Neural progenitor cell (in vitro differentiated cells): ENCODE measurements at regions not wholly inside any gene's neighbourhood (a gene's known extent, or its start where the extent isn't known, plus 50 kb on each side); places are given as distances from the start of the nearest gene placed in this dataset.

Source experiments
- DNase-seq: peaks from one replicate; pipeline ENCODE4 v3.0.0-alpha.2; 2016; ENCODE audit warnings: low spot score
- H2AFZ ChIP-seq: fragments of 200-600 bp; sonication (generic); replicated peaks from 2 replicates; pipeline ENCODE4 v1.6.1; 2016; ENCODE audit warnings: antibody characterized with exemption
- H3F3A ChIP-seq: fragments of 200-600 bp; sonication (generic); 2 replicates; pipeline ENCODE4 v1.6.1; 2016; ENCODE audit warnings: antibody characterized with exemption, low read depth
- H3K27ac ChIP-seq: fragments of 200-600 bp; sonication (generic); 2 replicates; pipeline ENCODE4 v1.5.1; 2016; ENCODE audit warnings: mild to moderate bottlenecking
- H3K27me3 ChIP-seq: fragments of 200-600 bp; sonication (generic); 2 replicates; pipeline ENCODE4 v1.6.1; 2016; ENCODE audit warnings: mild to moderate bottlenecking, moderate library complexity
- H3K36me3 ChIP-seq: fragments of 200-600 bp; sonication (generic); 2 replicates; pipeline ENCODE4 v1.5.1; 2016
- H3K4me1 ChIP-seq: fragments of 200-600 bp; sonication (generic); 2 replicates; pipeline ENCODE4 v1.6.1; 2016; ENCODE audit warnings: mixed run types
- H3K4me2 ChIP-seq: fragments of 200-600 bp; sonication (generic); 2 replicates; pipeline ENCODE4 v1.6.1; 2016
- H3K4me3 ChIP-seq: fragments of 200-600 bp; sonication (generic); 2 replicates; pipeline ENCODE4 v1.5.1; 2016
- H3K79me2 ChIP-seq: fragments of 200-600 bp; sonication (generic); 2 replicates; pipeline ENCODE4 v1.6.1; 2016; ENCODE audit warnings: low read depth
- H3K9ac ChIP-seq: fragments of 200-600 bp; sonication (generic); 2 replicates; pipeline ENCODE4 v1.6.1; 2016
- H3K9me3 ChIP-seq: fragments of 200-600 bp; sonication (generic); 2 replicates; pipeline ENCODE4 v1.5.1; 2016; ENCODE audit warnings: low read depth
- H4K20me1 ChIP-seq: fragments of 200-600 bp; sonication (generic); 2 replicates; pipeline ENCODE4 v1.6.1; 2016; ENCODE audit warnings: low read depth
- H3K27ac Mint-ChIP-seq: 3 replicates; pipeline ENCODE4 v1.8.0; 2021; ENCODE audit warnings: mixed read lengths
- H3K27me3 Mint-ChIP-seq: 2 replicates; pipeline ENCODE4 v1.8.0; 2022; ENCODE audit warnings: low read depth, mild to moderate bottlenecking, inconsistent platforms, moderate library complexity, mixed read lengths; ENCODE audit not compliant: insufficient read depth
- H3K36me3 Mint-ChIP-seq: 3 replicates; pipeline ENCODE4 v1.8.0; 2021; ENCODE audit warnings: mixed read lengths
- H3K4me1 Mint-ChIP-seq: 3 replicates; pipeline ENCODE4 v1.8.0; 2021; ENCODE audit warnings: mixed read lengths
- H3K4me3 Mint-ChIP-seq: 3 replicates; pipeline ENCODE4 v1.8.0; 2021; ENCODE audit warnings: mild to moderate bottlenecking, moderate library complexity, mixed read lengths
- H3K9me3 Mint-ChIP-seq: 3 replicates; pipeline ENCODE4 v1.8.0; 2020; ENCODE audit warnings: mixed read lengths
- EZH2 ChIP-seq: fragments of 200-600 bp; sonication (generic); IDR thresholded peaks from 2 replicates; pipeline ENCODE4 v1.6.1; 2017; ENCODE audit warnings: antibody characterized with exemption, mild to moderate bottlenecking, moderate library complexity
- EZH2phosphoT487 ChIP-seq: fragments of 200-600 bp; sonication (generic); IDR thresholded peaks from 2 replicates; pipeline ENCODE4 v1.6.1; 2017; ENCODE audit warnings: antibody characterized with exemption
- TF ChIP-seq, protein P1 (sequence below): fragments of 200-600 bp; sonication (generic); IDR thresholded peaks from 2 replicates; pipeline ENCODE4 v1.5.1; 2017; ENCODE audit warnings: antibody characterized with exemption, mild to moderate bottlenecking

DNA sequence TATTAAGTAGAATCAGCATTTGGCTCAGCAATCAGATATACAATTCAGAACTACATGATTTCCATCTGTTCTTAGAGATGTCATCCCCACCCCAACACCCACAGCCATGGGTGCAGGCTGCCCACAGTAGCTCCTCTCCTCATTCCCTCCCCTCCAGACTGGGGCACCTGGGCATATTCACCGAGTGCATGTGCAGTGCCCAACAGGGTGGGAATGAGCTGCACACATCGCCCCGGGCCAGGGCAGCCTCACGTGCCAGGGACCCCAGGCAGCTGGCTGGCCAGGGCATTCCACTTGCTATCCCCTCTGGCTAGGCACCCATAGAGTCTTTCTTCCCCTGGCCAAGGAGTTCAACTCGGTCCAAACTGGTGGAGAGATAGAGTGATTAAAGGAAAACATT, 461.9 kb upstream of the NUDT12 start:
- H3K27ac Mint-ChIP-seq, result no peak overlapping the region
- Histone ChIP-seq H3K4me3 (no peak overlapping the region), H3K27me3 (no peaks in the 10 kb centered on the region), H3F3A (no peaks in the 10 kb centered on the region), H3K9me3 (no peaks in the 10 kb centered on the region), H2AFZ (no peak overlapping the region), H3K4me1 (no peaks in the 10 kb centered on the region), H3K9ac (no peak overlapping the region), H3K36me3 (no peaks in the 10 kb centered on the region), H3K27ac (no peak overlapping the region), H4K20me1 (no peaks in the 10 kb centered on the region), H3K4me2 (no peak overlapping the region), H3K79me2 (no peaks in the 10 kb centered on the region)
- DNase-seq, result no peak
- H3K36me3 Mint-ChIP-seq, result no peaks in the 10 kb centered on the region
- H3K4me1 Mint-ChIP-seq, result no peaks in the 10 kb centered on the region
- TF ChIP-seq, protein P1, sequence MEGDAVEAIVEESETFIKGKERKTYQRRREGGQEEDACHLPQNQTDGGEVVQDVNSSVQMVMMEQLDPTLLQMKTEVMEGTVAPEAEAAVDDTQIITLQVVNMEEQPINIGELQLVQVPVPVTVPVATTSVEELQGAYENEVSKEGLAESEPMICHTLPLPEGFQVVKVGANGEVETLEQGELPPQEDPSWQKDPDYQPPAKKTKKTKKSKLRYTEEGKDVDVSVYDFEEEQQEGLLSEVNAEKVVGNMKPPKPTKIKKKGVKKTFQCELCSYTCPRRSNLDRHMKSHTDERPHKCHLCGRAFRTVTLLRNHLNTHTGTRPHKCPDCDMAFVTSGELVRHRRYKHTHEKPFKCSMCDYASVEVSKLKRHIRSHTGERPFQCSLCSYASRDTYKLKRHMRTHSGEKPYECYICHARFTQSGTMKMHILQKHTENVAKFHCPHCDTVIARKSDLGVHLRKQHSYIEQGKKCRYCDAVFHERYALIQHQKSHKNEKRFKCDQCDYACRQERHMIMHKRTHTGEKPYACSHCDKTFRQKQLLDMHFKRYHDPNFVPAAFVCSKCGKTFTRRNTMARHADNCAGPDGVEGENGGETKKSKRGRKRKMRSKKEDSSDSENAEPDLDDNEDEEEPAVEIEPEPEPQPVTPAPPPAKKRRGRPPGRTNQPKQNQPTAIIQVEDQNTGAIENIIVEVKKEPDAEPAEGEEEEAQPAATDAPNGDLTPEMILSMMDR, result no peak
- TF ChIP-seq EZH2 (no peak), EZH2phosphoT487 (no peak)
- H3K27me3 Mint-ChIP-seq, result no peaks in the 10 kb centered on the region
- peaks cover 3% of the 10 kb centered on the region for H3K9me3 Mint-ChIP-seq
- H3K4me3 Mint-ChIP-seq, result no peak overlapping the region

DNA sequence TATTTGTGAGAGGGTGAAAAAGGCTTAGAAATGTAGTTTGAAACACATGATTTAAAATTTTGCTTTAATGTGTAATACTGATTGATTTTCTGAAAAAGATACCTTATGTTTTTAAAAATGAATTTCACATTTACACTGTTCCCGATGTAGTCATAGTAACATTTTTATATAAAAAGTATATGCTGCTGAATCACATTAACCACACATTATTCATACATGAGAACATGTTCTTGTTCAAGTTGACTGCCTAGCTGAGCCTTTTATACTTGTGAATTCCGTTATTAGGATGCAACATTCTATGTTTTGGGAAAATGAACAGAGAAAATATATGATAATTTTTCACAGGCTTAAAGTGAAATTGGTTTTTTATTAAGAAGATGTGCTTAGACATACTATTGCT, 461.1 kb upstream of the NUDT12 start:
- no peak overlapping the region for H3K4me3 ChIP-seq
- H3K9me3 Mint-ChIP-seq, result peaks cover 5% of the 10 kb centered on the region
- no peaks in the 10 kb centered on the region for H3K79me2 ChIP-seq
- no peaks in the 10 kb centered on the region for H3K27me3 Mint-ChIP-seq
- no peak overlapping the region for H3K4me3 Mint-ChIP-seq
- no peaks in the 10 kb centered on the region for H4K20me1 ChIP-seq
- no peak overlapping the region for H3K9ac ChIP-seq
- H3K36me3 ChIP-seq, result no peaks in the 10 kb centered on the region
- H3F3A ChIP-seq, result no peaks in the 10 kb centered on the region
- H3K9me3 ChIP-seq, result no peaks in the 10 kb centered on the region
- H2AFZ ChIP-seq, result no peak overlapping the region
- H3K27ac ChIP-seq, result no peak overlapping the region
- TF ChIP-seq EZH2 (no peak), EZH2phosphoT487 (no peak)
- TF ChIP-seq, protein P1, result no peak
- no peak overlapping the region for H3K27ac Mint-ChIP-seq
- no peaks in the 10 kb centered on the region for H3K36me3 Mint-ChIP-seq
- H3K4me1 ChIP-seq, result no peaks in the 10 kb centered on the region
- H3K27me3 ChIP-seq, result no peaks in the 10 kb centered on the region
- no peaks in the 10 kb centered on the region for H3K4me1 Mint-ChIP-seq
- no peak for DNase-seq
- H3K4me2 ChIP-seq, result no peak overlapping the region

DNA sequence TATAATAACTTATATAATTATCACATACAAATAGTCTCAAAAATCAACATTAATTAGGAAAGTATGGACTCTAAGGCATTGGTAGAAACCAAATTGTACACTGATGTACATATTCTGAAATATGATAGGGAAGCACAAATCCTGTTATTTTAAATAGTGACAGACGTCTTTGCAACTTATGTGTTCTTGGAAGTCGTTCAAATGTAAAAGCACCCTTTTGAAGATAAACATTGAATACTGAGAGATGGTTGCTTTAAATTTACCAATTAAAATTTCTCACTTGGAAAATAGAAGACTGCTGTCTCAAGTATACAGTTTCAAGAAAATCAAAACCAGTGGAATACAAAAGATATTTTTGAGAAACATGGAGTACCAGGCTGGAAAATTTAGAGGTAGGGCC, 457.4 kb upstream of the NUDT12 start:
- Histone ChIP-seq H3F3A (no peaks in the 10 kb centered on the region), H3K9ac (no peak overlapping the region), H3K27ac (no peak overlapping the region), H3K27me3 (no peaks in the 10 kb centered on the region), H2AFZ (no peak overlapping the region), H3K9me3 (no peaks in the 10 kb centered on the region), H3K79me2 (no peaks in the 10 kb centered on the region), H3K4me3 (no peak overlapping the region), H3K36me3 (no peaks in the 10 kb centered on the region), H3K4me2 (no peak overlapping the region), H3K4me1 (no peaks in the 10 kb centered on the region), H4K20me1 (no peaks in the 10 kb centered on the region)
- no peak overlapping the region for H3K4me3 Mint-ChIP-seq
- peaks cover 2% of the 10 kb centered on the region for H3K36me3 Mint-ChIP-seq
- H3K27me3 Mint-ChIP-seq, result no peaks in the 10 kb centered on the region
- TF ChIP-seq, protein P1, result no peak
- TF ChIP-seq EZH2, result no peak
- TF ChIP-seq EZH2phosphoT487, result no peak
- no peak overlapping the region for H3K27ac Mint-ChIP-seq
- H3K9me3 Mint-ChIP-seq, result peaks cover 7% of the 10 kb centered on the region
- no peaks in the 10 kb centered on the region for H3K4me1 Mint-ChIP-seq
- DNase-seq, result no peak

DNA sequence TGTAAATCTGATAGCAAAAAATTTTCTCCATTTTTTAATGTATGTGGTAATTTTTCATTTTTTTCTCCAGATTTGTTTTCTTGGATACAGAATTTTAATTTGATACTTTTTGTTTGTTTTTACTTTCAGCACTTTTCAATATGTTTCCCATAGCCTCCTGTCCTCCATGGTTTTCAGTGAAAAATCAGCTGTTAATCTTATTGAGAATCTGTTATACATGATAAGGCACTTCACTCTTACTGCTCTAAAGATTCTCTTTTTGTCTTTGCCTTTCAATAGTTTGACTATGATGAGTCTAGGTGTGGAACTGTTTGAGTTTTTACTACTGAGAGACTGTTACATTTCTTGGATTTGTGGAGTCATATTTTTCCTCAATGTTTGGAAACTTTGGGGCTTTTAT, 455.7 kb upstream of the NUDT12 start:
- Mint-ChIP-seq H3K36me3 (peaks cover 2% of the 10 kb centered on the region), H3K4me3 (no peak overlapping the region), H3K27ac (no peak overlapping the region), H3K4me1 (no peaks in the 10 kb centered on the region), H3K9me3 (peaks cover 7% of the 10 kb centered on the region), H3K27me3 (no peaks in the 10 kb centered on the region)
- Histone ChIP-seq H3K27ac (no peak overlapping the region), H3F3A (no peaks in the 10 kb centered on the region), H3K9me3 (no peaks in the 10 kb centered on the region), H4K20me1 (no peaks in the 10 kb centered on the region), H3K36me3 (no peaks in the 10 kb centered on the region), H3K79me2 (no peaks in the 10 kb centered on the region), H2AFZ (no peak overlapping the region), H3K4me1 (no peaks in the 10 kb centered on the region), H3K27me3 (no peaks in the 10 kb centered on the region), H3K4me3 (no peak overlapping the region), H3K4me2 (no peak overlapping the region), H3K9ac (no peak overlapping the region)
- no peak for TF ChIP-seq EZH2
- TF ChIP-seq, protein P1, result no peak
- no peak for TF ChIP-seq EZH2phosphoT487
- DNase-seq, result no peak
